ENCODE measurements at regions not wholly inside any gene's neighbourhood (a gene's known extent, or its start where the extent isn't known, plus 50 kb on each side); places are given as distances from the start of the nearest gene placed in this dataset.
"Not testable (repeated sequence)": the region's sequence is repeated elsewhere in the genome, so short reads cannot be mapped to it uniquely, and the experiment has no call there.

DNA sequence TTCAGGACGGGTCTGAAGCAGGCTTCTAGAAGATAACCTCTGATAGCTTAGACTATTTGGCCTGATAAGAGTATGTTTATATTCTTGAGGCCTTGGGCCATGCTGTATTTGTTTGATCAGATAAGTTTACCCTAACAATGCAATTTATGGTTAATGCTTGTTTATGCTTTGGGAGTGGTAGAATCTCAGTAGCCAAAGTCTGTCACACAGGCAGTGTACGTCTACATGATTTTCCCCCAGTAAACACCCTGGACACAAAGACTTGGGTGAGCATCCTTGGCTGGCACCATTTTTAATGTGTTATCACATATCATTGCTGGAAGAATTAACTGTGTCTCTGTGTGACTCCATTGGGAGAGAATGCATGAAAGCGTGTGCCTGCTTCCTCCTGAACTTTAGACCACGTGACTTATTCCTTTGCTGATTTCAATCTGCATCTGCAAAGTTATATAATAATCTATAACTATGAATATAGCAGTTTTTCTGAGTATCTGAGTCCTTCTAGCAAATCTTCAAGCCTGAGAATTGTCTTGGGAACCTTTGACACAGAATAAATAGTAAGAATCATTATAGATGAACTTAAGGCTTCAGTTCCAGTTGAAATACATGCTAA is 172.4 kb downstream of the CASP12 start:
- DNase-seq (ENCODE audit: extremely low read depth in 1 of 11, low read depth in 9 of 11, low spot score in 4 of 11): no peak

- DNase-seq (ENCODE audit: extremely low read depth in 1 of 11, low read depth in 9 of 11, low spot score in 4 of 11): no peak
Observed at GRCh38 chr11:104713401-104713800, 184.9 kb downstream of the CASP12 start.

- no peak for DNase-seq (ENCODE audit: extremely low read depth in 1 of 11, low read depth in 9 of 11, low spot score in 4 of 11)
Observed at GRCh38 chr11:104705490-104706190, 192.6 kb downstream of the CASP12 start.

- DNase-seq (ENCODE audit: extremely low read depth in 1 of 11, low read depth in 9 of 11, low spot score in 4 of 11): no peak
Observed at GRCh38 chr11:104704888-104705287, 193.4 kb downstream of the CASP12 start.

GRCh38 chr11:104704146-104704830 is 194.0 kb downstream of the CASP12 start:
- no peak for DNase-seq (ENCODE audit: extremely low read depth in 1 of 11, low read depth in 9 of 11, low spot score in 4 of 11)

DNA sequence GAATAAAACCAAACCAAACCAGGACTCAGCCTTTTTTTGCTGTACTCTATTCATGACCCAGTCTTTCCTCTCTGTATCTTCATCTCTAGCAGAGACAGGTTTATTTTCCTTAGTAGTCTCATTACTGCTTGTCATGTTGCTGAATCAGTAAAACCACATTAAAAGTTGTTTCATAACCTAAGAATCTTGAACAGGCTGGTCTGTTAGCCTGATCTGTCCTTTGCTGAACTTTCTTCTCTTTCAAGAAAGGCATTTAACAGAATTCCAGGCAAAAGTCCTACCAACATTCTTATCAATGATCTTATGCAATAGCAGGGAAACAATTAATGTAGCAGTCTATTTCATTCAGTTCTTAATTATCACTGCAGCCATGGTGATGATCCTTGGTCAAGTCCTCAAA is 197.7 kb downstream of the CASP12 start:
- no peak for DNase-seq (ENCODE audit: extremely low read depth in 1 of 11, low read depth in 9 of 11, low spot score in 4 of 11)

GRCh38 chr11:104699981-104700380 is 198.3 kb downstream of the CASP12 start:
- no peak for DNase-seq (ENCODE audit: extremely low read depth in 1 of 11, low read depth in 9 of 11, low spot score in 4 of 11)

GRCh38 chr11:104695065-104695463 is 203.2 kb downstream of the CASP12 start:
- no peak for DNase-seq (ENCODE audit: extremely low read depth in 1 of 11, low read depth in 9 of 11, low spot score in 4 of 11)

- no peak for DNase-seq (ENCODE audit: extremely low read depth in 1 of 11, low read depth in 9 of 11, low spot score in 4 of 11)
Observed at GRCh38 chr11:104694259-104695064, 203.8 kb downstream of the CASP12 start.

DNA sequence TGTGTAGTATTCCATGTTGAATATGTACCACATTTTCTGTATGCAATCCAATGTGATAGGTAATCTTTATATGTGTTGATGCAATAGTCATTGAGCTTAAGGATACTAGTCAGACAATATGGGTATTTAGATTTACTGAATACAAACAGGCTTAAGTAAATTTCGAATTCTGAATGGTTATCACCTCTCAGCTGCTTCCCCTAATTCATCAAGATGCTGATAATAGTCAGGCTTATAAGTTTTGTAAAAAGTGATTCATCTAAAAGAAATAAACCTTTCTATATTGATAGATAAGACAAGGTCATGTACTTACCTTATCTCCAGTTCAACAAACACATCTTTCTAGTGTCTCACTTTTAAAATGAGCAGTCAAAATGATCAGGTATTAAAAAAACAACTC is 205.5 kb downstream of the CASP12 start:
- DNase-seq (ENCODE audit: extremely low read depth in 1 of 11, low read depth in 9 of 11, low spot score in 4 of 11): no peak

- no peak for DNase-seq (ENCODE audit: extremely low read depth in 1 of 11, low read depth in 9 of 11, low spot score in 4 of 11)
Observed at GRCh38 chr11:104691129-104691528, 207.1 kb downstream of the CASP12 start.

- DNase-seq (ENCODE audit: extremely low read depth in 1 of 11, low read depth in 9 of 11, low spot score in 4 of 11): no peak
Observed at GRCh38 chr11:104690241-104690640, 208.0 kb downstream of the CASP12 start.

- DNase-seq (ENCODE audit: extremely low read depth in 1 of 11, low read depth in 9 of 11, low spot score in 4 of 11): no peak
Observed at GRCh38 chr11:104688731-104689130, 209.5 kb downstream of the CASP12 start.

DNA sequence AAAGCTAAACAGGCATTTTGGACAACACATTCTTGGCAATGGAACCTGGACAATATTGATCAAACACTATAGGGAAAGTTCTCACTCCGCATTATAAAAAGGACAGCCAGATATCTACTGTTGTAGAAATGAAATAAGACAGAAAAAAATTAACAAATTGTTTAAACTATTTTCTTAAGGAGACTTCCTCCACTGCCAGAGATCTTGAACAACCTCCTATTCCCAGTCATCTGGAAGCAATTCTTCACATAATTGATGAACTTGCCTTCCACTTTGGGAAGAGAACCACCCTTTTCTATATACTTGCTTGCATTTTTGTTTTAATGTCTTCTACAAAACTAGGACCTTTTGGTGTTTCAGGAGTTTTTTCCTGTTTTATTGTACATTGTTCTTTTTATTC is 216.1 kb downstream of the CASP12 start:
- DNase-seq (ENCODE audit: extremely low read depth in 1 of 11, low read depth in 9 of 11, low spot score in 4 of 11): no peak

- no peak for DNase-seq (ENCODE audit: extremely low read depth in 1 of 11, low read depth in 9 of 11, low spot score in 4 of 11)
Observed at GRCh38 chr11:104679258-104679657, 219.0 kb downstream of the CASP12 start.

- DNase-seq (ENCODE audit: extremely low read depth in 1 of 11, low read depth in 9 of 11, low spot score in 4 of 11): no peak
Observed at GRCh38 chr11:104678408-104678807, 219.9 kb downstream of the CASP12 start.

GRCh38 chr11:104677069-104677468 is 221.2 kb downstream of the CASP12 start:
- not testable (repeated sequence) for DNase-seq (ENCODE audit: extremely low read depth in 1 of 11, low read depth in 9 of 11, low spot score in 4 of 11)

DNA sequence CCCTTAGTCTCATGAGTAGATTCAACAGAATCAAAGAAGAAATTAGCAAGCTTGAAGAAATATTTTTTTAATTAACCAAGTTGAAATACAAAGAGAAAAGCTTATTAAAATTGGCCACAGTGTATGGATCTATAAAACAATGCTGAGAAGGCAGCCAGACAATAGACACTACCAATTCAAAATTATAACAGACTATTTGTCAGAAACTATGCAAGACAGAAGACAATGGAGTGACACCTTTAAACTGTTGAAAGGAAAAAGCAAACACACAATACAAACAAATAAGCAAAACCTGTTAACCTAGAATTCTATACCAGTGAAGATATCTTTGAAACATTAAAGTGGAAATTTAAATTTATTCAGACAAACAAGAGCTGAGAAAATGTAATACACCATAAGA is 225.4 kb downstream of the CASP12 start:
- no peak for DNase-seq (ENCODE audit: extremely low read depth in 1 of 11, low read depth in 9 of 11, low spot score in 4 of 11)

DNA sequence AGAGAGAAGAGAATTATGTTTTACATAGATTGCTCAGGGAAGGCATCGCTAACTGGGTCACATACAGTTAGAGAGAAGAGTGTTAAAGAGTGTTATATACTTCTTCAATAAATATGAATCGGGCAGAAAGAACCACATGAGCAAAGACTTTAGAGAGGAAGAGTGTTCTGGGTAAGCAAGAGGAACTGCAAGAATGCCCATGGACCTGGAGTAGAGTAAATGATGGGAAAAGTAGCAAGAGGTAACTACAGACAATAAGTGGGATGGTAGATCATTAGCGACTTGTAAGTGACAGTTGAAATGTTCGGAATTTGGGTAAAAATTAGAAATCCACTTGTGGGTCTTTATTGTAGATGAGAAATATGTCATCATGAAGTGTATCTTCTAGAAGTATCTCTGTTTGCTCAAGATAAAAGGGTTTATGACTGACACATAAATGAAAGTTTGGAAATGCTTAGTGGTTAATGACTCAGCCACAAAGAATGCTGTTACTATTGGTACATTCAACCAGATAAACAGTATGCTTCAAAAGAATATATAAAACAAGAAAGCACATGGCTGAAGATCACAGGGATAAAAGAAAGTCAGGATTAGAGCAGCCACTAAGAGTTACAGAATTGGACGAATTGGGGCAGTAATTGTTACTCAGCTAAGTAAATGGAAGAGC is 229.3 kb downstream of the CASP12 start:
- no peak for DNase-seq (ENCODE audit: extremely low read depth in 1 of 11, low read depth in 9 of 11, low spot score in 4 of 11)
